ENCODE measurements at regions not wholly inside any gene's neighbourhood (a gene's known extent, or its start where the extent isn't known, plus 50 kb on each side); places are given as distances from the start of the nearest gene placed in this dataset.

GRCh38 chr2:105575499-105576025 is 169.2 kb upstream of the NCK2 start:
- no peak overlapping the region for H3K4me2 ChIP-seq (ENCODE audit: low read length)
- no peaks in the 10 kb centered on the region for H3K9me3 ChIP-seq (ENCODE audit: low read length)

GRCh38 chr2:105574796-105575344 is 169.8 kb upstream of the NCK2 start:
- no peak overlapping the region for H3K4me2 ChIP-seq (ENCODE audit: low read length)
- H3K9me2 ChIP-seq (ENCODE audit: insufficient read depth, low read length), result no peaks in the 10 kb centered on the region
- H3K36me3 ChIP-seq (ENCODE audit: insufficient read depth, low read length), result no peaks in the 10 kb centered on the region
- no peaks in the 10 kb centered on the region for H3K27me3 ChIP-seq (ENCODE audit: insufficient read depth, low read depth, low read length)
- no peaks in the 10 kb centered on the region for H3K79me2 ChIP-seq (replicated peaks; ENCODE audit: insufficient read depth, low read length)
- no peaks in the 10 kb centered on the region for H4K20me1 ChIP-seq (ENCODE audit: insufficient read depth)
- no peak overlapping the region for H2AFZ ChIP-seq (ENCODE audit: low read depth, low read length)
- H3K9me3 ChIP-seq (ENCODE audit: low read length), result no peaks in the 10 kb centered on the region
- H3K9ac ChIP-seq (ENCODE audit: low read length), result no peak overlapping the region
- H3F3A ChIP-seq (ENCODE audit: insufficient read depth, low read length, poor library complexity, severe bottlenecking), result no peaks in the 10 kb centered on the region
- H3K27ac ChIP-seq (ENCODE audit: low read length), result no peak overlapping the region
- H3K4me3 ChIP-seq (ENCODE audit: low read length), result no peak overlapping the region
- TF ChIP-seq CTCF (IDR thresholded peaks at IDR 0.05; ENCODE audit: poor library complexity, severe bottlenecking) (no peak), REST (IDR thresholded peaks at IDR 0.05; ENCODE audit: borderline replicate concordance) (no peak), MXI1 (conservative IDR thresholded peaks at IDR 0.05; ENCODE audit: poor library complexity, severe bottlenecking) (no peak), EP300 (conservative IDR thresholded peaks at IDR 0.05; ENCODE audit: poor library complexity, severe bottlenecking) (no peak)

More at GRCh38 chr2:105575499-105576025, 169.2 kb upstream of the NCK2 start:
- TF ChIP-seq EZH2 (IDR thresholded peaks at IDR 0.05; ENCODE audit: borderline replicate concordance, insufficient read depth, low read length, poor library complexity, severe bottlenecking) (no peak), REST (IDR thresholded peaks at IDR 0.05; ENCODE audit: borderline replicate concordance) (no peak), SMC3 (conservative IDR thresholded peaks at IDR 0.05; ENCODE audit: poor library complexity) (no peak), TAF1 (IDR thresholded peaks at IDR 0.05; ENCODE audit: low read depth) (no peak), CTCF (IDR thresholded peaks at IDR 0.05; ENCODE audit: poor library complexity, severe bottlenecking) (no peak), EP300 (conservative IDR thresholded peaks at IDR 0.05; ENCODE audit: poor library complexity, severe bottlenecking) (no peak), MXI1 (conservative IDR thresholded peaks at IDR 0.05; ENCODE audit: poor library complexity, severe bottlenecking) (no peak), RAD21 (conservative IDR thresholded peaks at IDR 0.05) (no peak), POLR2AphosphoS5 (IDR thresholded peaks at IDR 0.05) (no peak)
- Histone ChIP-seq H3K79me2 (replicated peaks; ENCODE audit: insufficient read depth, low read length) (no peaks in the 10 kb centered on the region), H3K27ac (ENCODE audit: low read length) (no peak overlapping the region), H4K20me1 (ENCODE audit: insufficient read depth) (no peaks in the 10 kb centered on the region), H3K36me3 (ENCODE audit: insufficient read depth, low read length) (no peaks in the 10 kb centered on the region), H3K4me3 (ENCODE audit: low read length) (no peak overlapping the region), H3K9me2 (ENCODE audit: insufficient read depth, low read length) (no peaks in the 10 kb centered on the region), H3F3A (ENCODE audit: insufficient read depth, low read length, poor library complexity, severe bottlenecking) (no peaks in the 10 kb centered on the region), H2AFZ (ENCODE audit: low read depth, low read length) (no peak overlapping the region), H3K27me3 (ENCODE audit: insufficient read depth, low read depth, low read length) (no peaks in the 10 kb centered on the region), H3K9ac (ENCODE audit: low read length) (no peak overlapping the region)
